ENCODE measurements at regions not wholly inside any gene's neighbourhood (a gene's known extent, or its start where the extent isn't known, plus 50 kb on each side); places are given as distances from the start of the nearest gene placed in this dataset.
A peak's percentile ranks its signal among the peaks of the same experiment; 100 is the strongest.

DNA sequence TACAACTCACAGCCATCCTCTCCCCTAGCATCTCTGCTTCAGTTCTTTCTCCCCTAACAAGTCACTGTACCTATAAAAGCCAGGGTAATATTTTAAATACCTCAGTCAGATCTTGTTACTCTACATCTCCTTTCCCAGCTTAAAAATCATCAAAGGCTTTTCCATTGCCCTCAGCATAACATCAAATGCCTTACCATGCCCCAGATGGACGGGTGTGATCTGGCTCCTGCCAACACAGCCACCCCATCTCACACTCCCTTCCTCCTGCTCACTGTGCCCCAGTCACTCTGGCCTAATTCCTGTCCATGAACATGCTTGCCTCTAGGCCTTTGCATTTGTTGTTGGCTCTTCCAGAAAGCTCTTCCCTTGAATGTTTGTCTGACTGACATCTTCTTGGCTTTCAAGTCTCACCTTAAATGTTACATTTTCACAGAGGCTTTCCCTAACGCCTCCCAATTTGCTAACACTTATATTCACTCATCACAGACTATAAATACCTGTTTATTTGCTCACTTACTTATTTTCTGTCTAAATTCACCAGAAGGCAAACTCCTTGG, 640.9 kb downstream of the NYAP2 start:
- Histone ChIP-seq H3K27ac (no peak overlapping the region), H3K27me3 (no peaks in the 10 kb centered on the region), H3K4me1 (no peaks in the 10 kb centered on the region), H3K36me3 (no peaks in the 10 kb centered on the region), H3K4me3 (no peak overlapping the region), H3K9me3 (no peaks in the 10 kb centered on the region)
- TF ChIP-seq, protein P1, sequence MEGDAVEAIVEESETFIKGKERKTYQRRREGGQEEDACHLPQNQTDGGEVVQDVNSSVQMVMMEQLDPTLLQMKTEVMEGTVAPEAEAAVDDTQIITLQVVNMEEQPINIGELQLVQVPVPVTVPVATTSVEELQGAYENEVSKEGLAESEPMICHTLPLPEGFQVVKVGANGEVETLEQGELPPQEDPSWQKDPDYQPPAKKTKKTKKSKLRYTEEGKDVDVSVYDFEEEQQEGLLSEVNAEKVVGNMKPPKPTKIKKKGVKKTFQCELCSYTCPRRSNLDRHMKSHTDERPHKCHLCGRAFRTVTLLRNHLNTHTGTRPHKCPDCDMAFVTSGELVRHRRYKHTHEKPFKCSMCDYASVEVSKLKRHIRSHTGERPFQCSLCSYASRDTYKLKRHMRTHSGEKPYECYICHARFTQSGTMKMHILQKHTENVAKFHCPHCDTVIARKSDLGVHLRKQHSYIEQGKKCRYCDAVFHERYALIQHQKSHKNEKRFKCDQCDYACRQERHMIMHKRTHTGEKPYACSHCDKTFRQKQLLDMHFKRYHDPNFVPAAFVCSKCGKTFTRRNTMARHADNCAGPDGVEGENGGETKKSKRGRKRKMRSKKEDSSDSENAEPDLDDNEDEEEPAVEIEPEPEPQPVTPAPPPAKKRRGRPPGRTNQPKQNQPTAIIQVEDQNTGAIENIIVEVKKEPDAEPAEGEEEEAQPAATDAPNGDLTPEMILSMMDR (IDR thresholded peaks at IDR 0.05) = no peak
- intact Hi-C loops (cut with DNase I; ENCODE audit: low total_unique reads) = no loop called here
- DNase-seq = no peak

DNA sequence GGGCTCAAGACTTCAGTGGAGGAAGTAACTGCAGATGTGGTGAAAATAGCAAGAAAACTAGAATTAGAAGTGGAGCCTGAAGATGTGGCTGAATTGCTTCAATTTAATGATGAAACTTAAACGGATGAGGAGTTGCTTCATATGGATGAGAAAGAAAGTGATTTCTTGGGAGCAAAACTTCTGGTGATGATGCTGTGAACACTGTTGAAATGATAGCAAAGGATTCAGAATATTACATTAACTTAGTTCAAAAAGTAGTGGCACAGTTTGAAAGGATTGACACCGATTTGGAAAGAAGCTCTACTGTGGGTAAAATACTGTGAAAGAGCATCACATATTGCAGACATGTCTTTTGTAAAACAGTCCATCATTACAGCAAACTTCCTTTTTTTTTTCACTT, 638.0 kb downstream of the NYAP2 start:
- H3K27me3 ChIP-seq = no peaks in the 10 kb centered on the region
- no peak for DNase-seq
- no peak overlapping the region for H3K27ac ChIP-seq
- TF ChIP-seq, protein P1 (IDR thresholded peaks at IDR 0.05) = no peak
- no peak overlapping the region for H3K4me3 ChIP-seq
- intact Hi-C loops (cut with DNase I; ENCODE audit: low total_unique reads) = no loop called here
- H3K4me1 ChIP-seq = peaks cover 0 to under 1% (median 0%) of the 10 kb centered on the region in 4 donors
- H3K9me3 ChIP-seq = no peaks in the 10 kb centered on the region
- no peaks in the 10 kb centered on the region for H3K36me3 ChIP-seq

DNA sequence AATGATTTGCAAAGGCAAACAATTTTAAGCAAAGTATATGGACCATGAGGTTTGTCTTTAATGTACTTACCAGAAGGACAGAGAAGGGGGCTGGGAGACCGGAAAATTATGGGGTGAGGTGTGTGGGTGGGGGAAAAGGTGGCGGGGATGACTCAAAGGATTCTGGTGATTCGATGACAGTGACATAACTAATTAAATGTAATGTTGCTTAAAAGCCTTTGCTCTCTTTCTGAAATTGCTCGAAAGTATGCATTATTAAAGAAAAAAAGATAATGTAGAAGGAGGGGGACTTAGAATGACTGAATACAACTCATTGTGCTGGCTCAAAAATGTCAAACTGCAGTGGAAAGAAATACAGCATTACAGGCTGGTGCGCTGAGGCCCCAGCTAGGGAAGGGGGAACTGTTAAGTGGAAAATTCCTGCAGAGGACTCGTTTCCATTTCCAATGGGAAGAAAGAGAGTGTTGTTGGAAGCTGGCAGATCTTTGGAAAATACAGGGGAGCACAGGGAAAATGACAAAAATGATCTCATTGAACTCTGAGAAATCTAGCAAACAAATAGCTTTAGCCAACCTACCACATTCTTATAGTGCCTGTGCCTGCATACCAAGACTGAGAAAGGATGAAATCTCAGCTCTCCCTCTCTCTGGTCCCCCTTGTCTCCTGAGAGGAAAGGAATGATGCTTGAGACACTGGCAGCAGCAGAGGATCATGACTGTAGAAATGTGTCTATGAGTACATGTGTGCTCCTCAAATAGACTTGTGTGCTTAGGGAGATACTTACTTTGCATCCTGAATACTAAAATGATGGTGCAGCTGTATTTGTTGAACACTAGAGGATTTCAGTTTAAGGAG, 632.4 kb downstream of the NYAP2 start:
- intact Hi-C loops (cut with DNase I; ENCODE audit: low total_unique reads) = no loop called here
- peak overlapping the region; percentile 48 to 55 for H3K4me3 ChIP-seq
- TF ChIP-seq, protein P1 (IDR thresholded peaks at IDR 0.05) = no peak
- H3K27ac ChIP-seq = peak overlapping the region; percentile 15 to 49
- peaks cover 0 to 20% (median 11%) of the 10 kb centered on the region in 4 donors for H3K4me1 ChIP-seq
- H3K9me3 ChIP-seq = no peaks in the 10 kb centered on the region
- DNase-seq = no peak
- no peaks in the 10 kb centered on the region for H3K36me3 ChIP-seq
- H3K27me3 ChIP-seq = no peaks in the 10 kb centered on the region

- TF ChIP-seq, protein P1 (IDR thresholded peaks at IDR 0.05) = no peak
- Histone ChIP-seq H3K27me3 (no peaks in the 10 kb centered on the region), H3K36me3 (no peaks in the 10 kb centered on the region), H3K4me1 (peaks cover 0 to 20% (median 11%) of the 10 kb centered on the region in 4 donors), H3K4me3 (peak overlapping the region; percentile 48 to 55), H3K9me3 (no peaks in the 10 kb centered on the region), H3K27ac (peak overlapping the region; percentile 15 to 49)
- DNase-seq = peak; percentile 42 to 71
- intact Hi-C loops (cut with DNase I; ENCODE audit: low total_unique reads) = no loop called here
These were observed 631.5 kb downstream of the NYAP2 start for GRCh38 chr2:226030788-226031646.

GRCh38 chr2:226030369-226030768, 630.9 kb downstream of the NYAP2 start:
- no peak overlapping the region for H3K27ac ChIP-seq
- TF ChIP-seq, protein P1 (IDR thresholded peaks at IDR 0.05) = no peak
- H3K9me3 ChIP-seq = no peaks in the 10 kb centered on the region
- no peak for DNase-seq
- intact Hi-C loops (cut with DNase I; ENCODE audit: low total_unique reads) = no loop called here
- no peaks in the 10 kb centered on the region for H3K36me3 ChIP-seq
- H3K4me1 ChIP-seq = peaks cover 0 to 20% (median 11%) of the 10 kb centered on the region in 4 donors
- no peaks in the 10 kb centered on the region for H3K27me3 ChIP-seq
- H3K4me3 ChIP-seq = peak overlapping the region; percentile 48 to 55
